Uterus (tissue), 2 donors: ENCODE measurements at regions not wholly inside any gene's neighbourhood (a gene's known extent, or its start where the extent isn't known, plus 50 kb on each side); places are given as distances from the start of the nearest gene placed in this dataset.

Source experiments
- CTCF ChIP-seq, 4 experiments: fragments of 200-600 bp in 2 of 4; fragments of 450-650 bp in 2 of 4; sonication (generic) in 2 of 4; IDR thresholded peaks; one replicate each; pipeline ENCODE4 v1.5.1; 2016 to 2019; ENCODE audit warnings: antibody characterized with exemption in 4 of 4, mild to moderate bottlenecking in 2 of 4, moderate library complexity in 1 of 4
- POLR2A ChIP-seq, 2 donors: fragments of 450-650 bp; IDR thresholded peaks; one replicate each; pipeline ENCODE4 v1.6.1; 2016; ENCODE audit warnings: antibody characterized with exemption in 2 of 2, mild to moderate bottlenecking in 1 of 2, moderate library complexity in 1 of 2

- no peak for TF ChIP-seq POLR2A (IDR thresholded peaks at IDR 0.05)
- TF ChIP-seq CTCF (IDR thresholded peaks at IDR 0.05) = no peak
Measured at GRCh38 chr5:4129523-4129922, 533.9 kb downstream of the IRX1 start.
